ENCODE measurements at regions not wholly inside any gene's neighbourhood (a gene's known extent, or its start where the extent isn't known, plus 50 kb on each side); places are given as distances from the start of the nearest gene placed in this dataset.
"Not testable (repeated sequence)": the region's sequence is repeated elsewhere in the genome, so short reads cannot be mapped to it uniquely, and the experiment has no call there.

- H3K36me3 Mint-ChIP-seq; H3K27me3 ChIP-seq (ENCODE audit: control insufficient read depth, insufficient read depth, low read length); ATAC-seq; H3K4me3 ChIP-seq (ENCODE audit: low read length); H3K36me3 ChIP-seq (ENCODE audit: control insufficient read depth, insufficient read depth, low read length); H3K9me3 ChIP-seq (ENCODE audit: control insufficient read depth, insufficient read depth, low read length); H3K27ac Mint-ChIP-seq; intact Hi-C loops (cut with micrococcal nuclease); H3K4me1 Mint-ChIP-seq; H3K4me3 Mint-ChIP-seq; H3K27ac ChIP-seq (ENCODE audit: low read length); DNase-seq; H3K4me1 ChIP-seq (ENCODE audit: control insufficient read depth, insufficient read depth, low read length); H3K9me3 Mint-ChIP-seq; H3K27me3 Mint-ChIP-seq (ENCODE audit: low read depth in 2 of 2): not testable (repeated sequence)
- WGBS (ENCODE audit: insufficient coverage), result no CpG with 5 or more reads among the region's 4 CpGs
Observed at GRCh38 chr2:97431169-97431725, 158.4 kb downstream of the ANKRD36B start.

DNA sequence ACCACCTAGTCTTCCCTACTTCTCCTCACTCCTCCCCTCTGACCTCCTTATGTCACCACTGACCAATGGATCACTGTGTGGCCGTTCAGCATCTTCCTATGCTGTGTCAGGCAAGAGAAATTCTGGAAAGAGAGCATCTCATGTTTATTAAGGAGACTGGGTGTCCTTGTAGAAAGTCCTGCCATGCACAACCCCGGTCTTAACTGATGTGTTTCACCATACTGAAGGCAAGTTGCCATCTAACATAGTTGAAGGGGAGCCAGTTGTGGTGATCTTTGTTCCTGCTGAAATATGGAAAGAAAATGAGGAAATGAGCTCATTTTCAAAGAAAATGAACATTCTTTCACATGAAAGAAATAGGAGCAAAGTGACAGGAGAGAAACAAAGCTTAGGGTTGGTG lies 167.3 kb downstream of the ANKRD36B start:
- H3K4me1 ChIP-seq (ENCODE audit: control insufficient read depth, insufficient read depth, low read length); H3K9me3 ChIP-seq (ENCODE audit: control insufficient read depth, insufficient read depth, low read length); H3K27me3 Mint-ChIP-seq (ENCODE audit: low read depth in 2 of 2); DNase-seq; H3K36me3 Mint-ChIP-seq; H3K27ac Mint-ChIP-seq; ATAC-seq; H3K27me3 ChIP-seq (ENCODE audit: control insufficient read depth, insufficient read depth, low read length); intact Hi-C loops (cut with micrococcal nuclease); H3K4me3 Mint-ChIP-seq; H3K9me3 Mint-ChIP-seq; H3K4me1 Mint-ChIP-seq; H3K36me3 ChIP-seq (ENCODE audit: control insufficient read depth, insufficient read depth, low read length); H3K4me3 ChIP-seq (ENCODE audit: low read length); H3K27ac ChIP-seq (ENCODE audit: low read length): not testable (repeated sequence)
- no CpG with 5 or more reads among the region's 2 CpGs for WGBS (ENCODE audit: insufficient coverage)

DNA sequence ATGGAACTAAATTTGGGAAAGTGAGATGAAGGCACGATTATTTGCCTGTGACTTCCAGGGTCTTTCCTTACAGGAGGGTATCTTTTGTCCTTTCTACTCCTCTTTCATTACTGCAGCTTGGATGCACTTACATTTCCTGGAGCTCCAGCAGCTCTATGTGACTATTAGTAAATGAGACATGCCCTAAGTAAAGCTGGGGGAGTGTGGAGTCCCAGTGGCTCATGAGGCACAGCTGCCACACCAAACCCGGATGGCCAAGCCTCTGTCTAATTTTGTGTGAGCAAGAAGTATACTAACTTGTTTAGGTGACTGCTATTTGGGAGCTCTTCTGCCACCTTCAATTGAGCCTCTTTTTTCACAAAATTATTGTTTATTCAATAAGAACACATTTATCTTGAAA lies 183.3 kb downstream of the ANKRD36B start:
- H3K36me3 Mint-ChIP-seq; DNase-seq; H3K4me3 ChIP-seq (ENCODE audit: low read length); H3K27ac Mint-ChIP-seq; intact Hi-C loops (cut with micrococcal nuclease); H3K27ac ChIP-seq (ENCODE audit: low read length); H3K27me3 Mint-ChIP-seq (ENCODE audit: low read depth in 2 of 2); ATAC-seq; H3K4me1 ChIP-seq (ENCODE audit: control insufficient read depth, insufficient read depth, low read length); H3K4me3 Mint-ChIP-seq; H3K9me3 ChIP-seq (ENCODE audit: control insufficient read depth, insufficient read depth, low read length); H3K9me3 Mint-ChIP-seq; H3K36me3 ChIP-seq (ENCODE audit: control insufficient read depth, insufficient read depth, low read length); H3K27me3 ChIP-seq (ENCODE audit: control insufficient read depth, insufficient read depth, low read length); H3K4me1 Mint-ChIP-seq: not testable (repeated sequence)
- WGBS (ENCODE audit: insufficient coverage), result no CpG with 5 or more reads among the region's 2 CpGs

- H3K27ac ChIP-seq (ENCODE audit: low read length); H3K4me1 Mint-ChIP-seq; DNase-seq; H3K9me3 ChIP-seq (ENCODE audit: control insufficient read depth, insufficient read depth, low read length); H3K27ac Mint-ChIP-seq; H3K27me3 Mint-ChIP-seq (ENCODE audit: low read depth in 2 of 2); H3K36me3 Mint-ChIP-seq; H3K4me3 Mint-ChIP-seq; H3K4me1 ChIP-seq (ENCODE audit: control insufficient read depth, insufficient read depth, low read length); intact Hi-C loops (cut with micrococcal nuclease); H3K9me3 Mint-ChIP-seq; H3K27me3 ChIP-seq (ENCODE audit: control insufficient read depth, insufficient read depth, low read length); H3K36me3 ChIP-seq (ENCODE audit: control insufficient read depth, insufficient read depth, low read length); ATAC-seq; H3K4me3 ChIP-seq (ENCODE audit: low read length): not testable (repeated sequence)
- no CpG with 5 or more reads among the region's 9 CpGs for WGBS (ENCODE audit: insufficient coverage)
Observed at GRCh38 chr2:97405172-97405737, 184.4 kb downstream of the ANKRD36B start.

DNA sequence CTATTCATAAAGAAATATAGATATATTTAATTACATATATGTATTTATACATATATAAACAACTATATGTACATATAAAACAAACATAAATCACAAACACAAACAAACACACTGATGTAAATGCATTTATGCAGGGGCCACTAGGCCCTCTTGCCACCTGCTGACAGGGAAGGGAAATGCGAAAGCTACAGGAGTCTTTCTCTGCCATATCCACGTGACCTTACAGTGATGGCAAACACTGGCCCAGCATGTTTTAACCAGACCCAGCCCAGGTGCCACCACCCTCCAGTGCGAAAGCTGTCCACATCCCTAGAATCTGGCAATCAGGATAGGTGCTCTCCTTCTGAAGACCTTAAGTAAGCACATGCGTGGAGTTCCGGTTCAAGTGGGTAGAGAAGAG lies 187.0 kb downstream of the ANKRD36B start:
- H3K4me3 ChIP-seq (ENCODE audit: low read length); H3K9me3 Mint-ChIP-seq; H3K27ac Mint-ChIP-seq; H3K27me3 ChIP-seq (ENCODE audit: control insufficient read depth, insufficient read depth, low read length); H3K4me1 ChIP-seq (ENCODE audit: control insufficient read depth, insufficient read depth, low read length); H3K9me3 ChIP-seq (ENCODE audit: control insufficient read depth, insufficient read depth, low read length); H3K36me3 ChIP-seq (ENCODE audit: control insufficient read depth, insufficient read depth, low read length); H3K4me3 Mint-ChIP-seq; H3K36me3 Mint-ChIP-seq; intact Hi-C loops (cut with micrococcal nuclease); H3K27ac ChIP-seq (ENCODE audit: low read length); H3K4me1 Mint-ChIP-seq; DNase-seq; H3K27me3 Mint-ChIP-seq (ENCODE audit: low read depth in 2 of 2); ATAC-seq: not testable (repeated sequence)
- WGBS (ENCODE audit: insufficient coverage), result no CpG with 5 or more reads among the region's 5 CpGs

DNA sequence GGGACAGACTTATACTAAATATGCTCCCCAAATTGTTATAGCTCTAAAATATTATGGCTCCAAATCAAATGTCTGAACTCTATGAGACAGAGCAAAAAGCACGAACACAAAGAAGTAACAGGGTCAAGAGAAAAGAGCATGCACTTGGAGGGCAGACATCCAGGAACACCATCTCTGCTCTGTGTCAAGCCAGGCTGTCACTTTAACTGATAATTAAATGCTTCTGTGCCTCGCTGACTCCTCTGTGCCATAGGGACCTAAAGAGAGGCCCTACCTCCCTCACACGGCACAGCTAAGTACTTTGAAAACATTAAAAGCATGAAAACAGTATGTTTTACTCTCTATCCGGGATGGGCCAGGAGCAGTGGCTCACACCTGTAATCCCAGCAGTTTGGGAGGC lies 194.0 kb downstream of the ANKRD36B start:
- H3K27me3 Mint-ChIP-seq (ENCODE audit: low read depth in 2 of 2); DNase-seq; ATAC-seq; H3K9me3 Mint-ChIP-seq; H3K4me3 Mint-ChIP-seq; H3K4me3 ChIP-seq (ENCODE audit: low read length); H3K9me3 ChIP-seq (ENCODE audit: control insufficient read depth, insufficient read depth, low read length); H3K27ac Mint-ChIP-seq; H3K27me3 ChIP-seq (ENCODE audit: control insufficient read depth, insufficient read depth, low read length); H3K27ac ChIP-seq (ENCODE audit: low read length); H3K4me1 ChIP-seq (ENCODE audit: control insufficient read depth, insufficient read depth, low read length); H3K4me1 Mint-ChIP-seq; H3K36me3 Mint-ChIP-seq; intact Hi-C loops (cut with micrococcal nuclease); H3K36me3 ChIP-seq (ENCODE audit: control insufficient read depth, insufficient read depth, low read length): not testable (repeated sequence)
- WGBS (ENCODE audit: insufficient coverage), result no CpG with 5 or more reads among the region's 4 CpGs

- H3K4me1 ChIP-seq (ENCODE audit: control insufficient read depth, insufficient read depth, low read length); H3K27ac Mint-ChIP-seq; H3K4me3 Mint-ChIP-seq; ATAC-seq; H3K27ac ChIP-seq (ENCODE audit: low read length); H3K4me3 ChIP-seq (ENCODE audit: low read length); H3K9me3 ChIP-seq (ENCODE audit: control insufficient read depth, insufficient read depth, low read length); H3K9me3 Mint-ChIP-seq; H3K27me3 ChIP-seq (ENCODE audit: control insufficient read depth, insufficient read depth, low read length); H3K36me3 Mint-ChIP-seq; intact Hi-C loops (cut with micrococcal nuclease); H3K27me3 Mint-ChIP-seq (ENCODE audit: low read depth in 2 of 2); DNase-seq; H3K36me3 ChIP-seq (ENCODE audit: control insufficient read depth, insufficient read depth, low read length); H3K4me1 Mint-ChIP-seq: not testable (repeated sequence)
- no CpG with 5 or more reads among the region's 4 CpGs for WGBS (ENCODE audit: insufficient coverage)
Observed at GRCh38 chr2:97385803-97386202, 203.9 kb downstream of the ANKRD36B start.

GRCh38 chr2:97375913-97376312 lies 213.8 kb downstream of the ANKRD36B start:
- H3K27me3 Mint-ChIP-seq (ENCODE audit: low read depth in 2 of 2); H3K4me3 ChIP-seq (ENCODE audit: low read length); H3K36me3 Mint-ChIP-seq; ATAC-seq; H3K9me3 Mint-ChIP-seq; H3K9me3 ChIP-seq (ENCODE audit: control insufficient read depth, insufficient read depth, low read length); H3K4me1 ChIP-seq (ENCODE audit: control insufficient read depth, insufficient read depth, low read length); H3K27ac Mint-ChIP-seq; H3K4me3 Mint-ChIP-seq; intact Hi-C loops (cut with micrococcal nuclease); H3K27ac ChIP-seq (ENCODE audit: low read length); H3K36me3 ChIP-seq (ENCODE audit: control insufficient read depth, insufficient read depth, low read length); H3K27me3 ChIP-seq (ENCODE audit: control insufficient read depth, insufficient read depth, low read length); H3K4me1 Mint-ChIP-seq; DNase-seq: not testable (repeated sequence)
- WGBS (ENCODE audit: insufficient coverage), result no CpG with 5 or more reads among the region's 4 CpGs

Measured in natural killer cell (primary cell).